NCI-H2107 treated with DMSO at 0.1 percent for 48 hours (cell line): ENCODE measurements at regions not wholly inside any gene's neighbourhood (a gene's known extent, or its start where the extent isn't known, plus 50 kb on each side); places are given as distances from the start of the nearest gene placed in this dataset.

Source experiments
- DNase-seq: peaks from one replicate; lab custom pipeline; 2025; ENCODE audit not compliant: unreplicated experiment; lab: John Stamatoyannopoulos, UW

- DNase-seq = no peak
These were observed 57.8 kb upstream of the PLAC8 start for GRCh38 chr4:83172371-83172770.

- DNase-seq = no peak
These were observed 57.0 kb upstream of the PLAC8 start for GRCh38 chr4:83171436-83172039.

DNA sequence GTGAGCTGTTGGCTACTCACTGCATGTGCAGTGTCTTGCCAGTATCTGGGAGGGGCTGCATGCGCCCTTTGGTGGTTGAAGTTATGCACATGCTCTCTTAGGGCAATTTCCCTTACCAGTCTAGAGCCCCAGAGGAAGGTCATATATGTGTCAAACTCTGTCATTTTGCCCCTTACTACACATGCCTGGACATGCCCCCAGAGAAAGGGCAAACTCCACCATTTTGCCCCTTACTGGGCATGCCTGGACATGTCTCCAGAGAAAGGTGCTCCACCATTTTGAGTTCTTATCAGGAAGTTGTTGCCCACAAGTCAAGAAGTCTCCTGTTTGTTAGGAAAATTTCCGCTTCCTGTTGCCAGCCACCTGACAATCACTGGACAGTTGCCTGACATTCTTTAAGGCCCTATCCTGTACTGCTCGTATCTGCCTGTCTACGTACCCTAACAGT lies 56.4 kb upstream of the PLAC8 start:
- DNase-seq = no peak
